AG08395 (cell line): ENCODE measurements at regions not wholly inside any gene's neighbourhood (a gene's known extent, or its start where the extent isn't known, plus 50 kb on each side); places are given as distances from the start of the nearest gene placed in this dataset.
"Not testable (repeated sequence)": the region's sequence is repeated elsewhere in the genome, so short reads cannot be mapped to it uniquely, and the experiment has no call there.

Experiments used
- DNase-seq: peaks from one replicate; pipeline ENCODE4 v3.0.0; 2012; ENCODE audit warnings: mixed read lengths, low spot score

DNA sequence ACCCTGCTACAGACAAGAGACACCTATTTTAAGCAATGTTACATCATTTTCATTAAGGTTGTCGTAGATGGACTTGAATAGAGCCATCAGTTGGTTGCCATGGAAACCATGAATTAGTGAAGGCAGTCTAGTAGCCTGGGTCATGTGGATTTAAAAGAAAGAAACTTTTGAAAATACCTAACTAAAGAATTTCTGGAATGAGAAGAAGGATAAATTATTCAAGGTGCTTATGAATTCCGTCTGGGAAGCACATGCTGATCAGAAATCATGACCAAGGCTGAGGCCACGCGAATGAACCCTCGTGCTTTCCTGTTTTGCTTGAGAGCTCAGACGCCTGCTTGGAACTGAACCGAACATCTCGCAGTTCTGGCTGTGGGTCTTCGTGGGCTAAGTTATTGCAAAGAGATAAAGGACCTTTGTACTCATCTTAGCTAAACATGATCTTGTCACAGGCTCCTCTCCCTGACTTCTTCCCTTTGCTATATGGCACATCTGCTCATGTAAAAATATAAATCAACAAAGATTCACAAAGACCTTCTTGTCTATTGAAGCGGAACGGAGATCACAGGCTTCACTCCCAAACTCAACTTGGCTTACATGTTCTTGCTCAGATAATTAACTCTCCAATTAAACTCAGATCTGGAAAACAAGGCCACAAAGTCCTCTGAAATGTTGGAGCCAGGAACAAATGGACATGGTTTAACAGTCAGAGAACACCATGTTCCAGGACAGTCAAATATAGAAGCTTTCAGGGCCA is 140.2 kb downstream of the NUFIP1 start:
- no peak for DNase-seq

DNA sequence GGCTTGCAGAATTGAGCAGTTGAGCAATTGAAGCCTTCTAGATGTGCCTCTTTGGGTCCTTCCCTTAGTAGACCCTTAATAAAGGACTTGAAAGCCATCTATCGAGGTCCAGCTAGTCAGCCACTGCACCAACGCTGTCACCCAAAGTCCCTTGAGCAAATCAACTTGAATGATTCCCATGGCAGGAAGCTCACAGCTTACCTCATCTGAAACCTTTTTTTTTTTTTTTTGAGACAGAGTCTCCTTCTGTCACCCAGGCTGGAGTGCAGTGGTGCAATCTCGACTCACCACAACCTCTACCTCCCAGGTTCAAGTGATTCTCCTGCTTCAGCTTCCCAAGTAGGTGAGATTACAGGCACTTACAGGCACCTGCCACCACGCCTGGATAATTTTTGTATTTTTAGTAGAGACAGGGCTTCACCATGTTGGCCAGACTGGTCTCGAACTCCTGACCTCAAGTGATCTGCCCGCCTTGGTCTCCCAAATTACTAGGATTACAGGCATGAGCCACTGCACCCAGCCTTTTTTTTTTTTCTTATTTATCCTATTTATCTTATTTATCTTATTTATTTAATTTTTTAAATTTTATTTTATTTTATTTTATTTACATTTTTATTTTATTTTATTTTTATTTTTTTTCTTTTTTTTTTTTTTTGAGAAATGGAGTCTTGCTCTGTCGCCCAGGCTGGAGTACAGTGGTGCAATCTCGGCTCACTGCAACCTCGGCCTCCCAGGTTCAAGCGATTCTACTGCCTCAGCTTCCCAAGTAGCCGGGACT is 143.8 kb downstream of the NUFIP1 start:
- DNase-seq = not testable (repeated sequence)

DNA sequence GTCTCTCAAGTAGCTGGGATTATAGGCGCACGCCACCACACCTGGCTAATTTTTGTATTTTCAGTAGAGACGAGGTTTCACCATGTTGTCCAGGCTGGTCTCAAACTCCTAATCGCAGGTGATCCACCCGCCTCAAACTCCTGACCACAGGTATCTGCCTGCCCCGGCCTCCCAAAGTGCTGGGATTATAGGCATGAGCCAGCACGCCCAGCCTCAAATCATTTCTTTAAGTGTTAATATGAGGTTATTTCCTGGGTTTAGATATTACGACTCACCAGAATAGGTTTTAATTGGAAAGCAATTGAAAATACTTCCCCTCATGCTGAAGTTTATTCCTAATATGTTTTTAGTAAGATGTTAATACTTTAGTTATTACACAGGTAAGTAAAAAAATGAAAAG is 144.5 kb downstream of the NUFIP1 start:
- no peak for DNase-seq

DNA sequence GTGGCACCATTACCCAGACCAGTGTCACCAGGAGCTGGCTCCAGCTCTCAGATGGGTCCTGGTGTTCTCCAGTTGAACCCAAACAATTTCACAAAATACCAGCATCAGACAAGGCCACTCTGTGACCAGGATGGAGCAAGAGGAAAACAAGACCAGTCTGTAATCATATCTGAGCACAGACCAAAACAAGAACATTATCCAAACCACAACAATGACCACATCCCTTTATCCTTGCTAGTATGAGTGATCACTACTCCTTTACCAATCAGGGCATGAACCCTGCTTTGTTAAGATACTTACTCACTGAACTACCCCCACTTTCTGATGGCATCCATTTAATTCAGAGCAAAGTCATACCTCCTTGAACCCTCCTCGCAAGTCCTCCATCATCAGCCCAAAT is 145.9 kb downstream of the NUFIP1 start:
- peak; percentile 59 for DNase-seq

DNA sequence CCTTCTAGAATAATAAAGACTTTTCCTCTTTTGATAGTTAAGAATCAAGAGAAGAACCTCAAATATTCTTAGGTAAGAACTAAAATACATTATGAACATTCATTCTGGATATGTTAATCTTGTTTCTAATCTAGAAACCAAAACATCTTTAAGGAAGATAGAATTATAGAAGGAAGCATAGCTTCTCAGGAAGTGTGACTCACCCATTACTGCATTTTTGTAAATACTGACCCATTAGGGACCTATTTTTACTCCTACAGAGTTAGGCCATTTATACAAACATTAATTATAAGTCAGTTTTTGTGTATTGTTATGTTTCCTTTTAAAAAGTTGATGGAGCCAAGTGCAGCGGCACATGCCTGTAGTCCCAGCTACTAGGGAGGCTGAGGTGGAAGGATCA is 147.1 kb downstream of the NUFIP1 start:
- DNase-seq = peak; percentile 58

DNA sequence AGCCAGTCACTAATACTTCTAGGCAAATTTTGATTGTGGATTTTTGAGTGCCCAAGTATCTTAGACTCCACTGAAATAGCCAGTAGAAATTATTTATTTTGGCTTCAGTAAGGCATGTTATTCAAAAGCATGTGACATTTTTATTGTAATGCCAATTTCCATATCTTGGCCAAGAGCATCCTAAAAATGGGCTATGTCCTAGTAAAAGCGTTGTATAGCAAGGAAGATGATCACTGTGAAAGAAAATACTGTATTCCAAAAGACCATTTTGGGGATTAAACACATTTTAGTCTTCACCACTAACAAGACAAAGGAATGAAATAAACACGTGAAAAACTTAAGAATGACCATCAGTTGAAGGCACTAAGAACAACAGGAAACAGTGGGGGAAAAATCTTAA is 149.1 kb downstream of the NUFIP1 start:
- DNase-seq = no peak

DNA sequence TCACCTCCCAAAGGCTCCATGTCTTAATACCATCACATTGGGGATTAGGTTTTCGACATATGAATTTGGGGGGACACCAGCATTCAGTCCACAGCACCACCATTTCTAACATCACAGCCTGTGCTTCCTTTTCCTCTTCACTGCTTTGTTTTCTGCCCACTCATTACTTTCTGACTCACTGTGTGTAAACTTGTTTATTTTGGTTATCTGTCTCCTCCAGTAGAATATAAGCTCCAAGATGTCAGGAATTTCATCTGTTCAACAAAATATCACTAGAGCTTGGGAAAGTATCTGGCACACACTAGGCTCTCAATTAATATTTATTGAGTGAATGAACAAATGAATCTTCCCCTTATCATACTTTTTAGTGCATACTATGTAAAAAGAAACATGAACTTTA is 152.0 kb downstream of the NUFIP1 start:
- DNase-seq = peak; percentile 41

DNA sequence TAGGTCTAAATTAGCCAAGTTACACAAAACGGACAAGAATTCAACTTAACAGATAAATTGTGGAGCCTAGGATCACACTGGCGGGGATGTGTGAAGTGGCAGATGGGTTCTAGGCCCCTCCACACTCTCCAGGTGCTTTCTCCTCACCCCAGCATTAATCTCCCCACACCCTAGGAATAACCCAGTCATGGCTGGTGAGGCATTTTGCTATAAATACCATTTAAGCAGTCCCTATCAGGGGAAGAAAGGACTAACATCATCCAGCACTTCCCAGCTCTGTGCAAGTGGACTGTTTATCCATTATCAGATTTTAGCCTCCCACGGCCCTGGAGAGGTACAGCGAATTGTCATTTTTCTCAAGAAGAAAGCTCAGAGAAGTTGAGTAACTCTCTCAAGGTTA is 154.9 kb downstream of the NUFIP1 start:
- DNase-seq = no peak

DNA sequence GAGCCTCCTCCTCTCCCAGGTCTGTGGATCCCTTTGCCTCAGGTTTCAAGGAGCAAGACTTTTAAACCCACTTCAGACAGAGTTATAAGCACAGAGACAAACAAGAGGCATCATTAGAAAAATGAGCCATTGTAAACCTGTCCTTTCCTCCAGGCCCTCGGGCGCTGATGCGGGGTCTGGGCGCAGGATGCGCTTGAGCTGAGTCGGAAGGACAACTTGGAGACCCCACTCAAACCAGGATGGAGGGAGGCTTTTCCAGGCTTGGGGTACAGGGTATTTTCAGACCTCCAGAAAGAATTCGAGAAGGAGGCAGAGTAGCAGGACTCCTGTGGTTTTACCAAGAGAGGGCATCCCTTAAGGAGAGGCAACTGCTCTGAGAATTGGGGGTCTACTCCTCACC is 155.6 kb downstream of the NUFIP1 start:
- no peak for DNase-seq

DNA sequence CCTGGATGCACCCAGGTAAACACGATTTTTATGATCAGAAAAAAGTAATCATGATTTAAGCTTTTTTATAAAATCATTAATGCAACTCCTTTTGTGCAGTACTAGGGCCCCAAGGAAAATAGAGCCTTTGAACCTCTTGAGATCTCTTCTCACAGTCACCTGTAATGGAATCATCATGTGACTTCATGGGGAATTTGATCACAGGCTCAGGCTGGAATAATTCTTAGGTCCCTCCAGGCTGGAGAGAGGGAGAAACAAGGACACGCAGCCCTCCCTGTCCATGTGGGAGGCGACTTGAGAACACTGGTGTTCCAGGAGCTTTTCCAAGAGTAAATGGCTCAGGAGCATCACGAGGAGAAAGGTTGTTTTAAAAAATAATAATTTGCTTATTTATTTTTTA is 156.1 kb downstream of the NUFIP1 start:
- DNase-seq = no peak

DNA sequence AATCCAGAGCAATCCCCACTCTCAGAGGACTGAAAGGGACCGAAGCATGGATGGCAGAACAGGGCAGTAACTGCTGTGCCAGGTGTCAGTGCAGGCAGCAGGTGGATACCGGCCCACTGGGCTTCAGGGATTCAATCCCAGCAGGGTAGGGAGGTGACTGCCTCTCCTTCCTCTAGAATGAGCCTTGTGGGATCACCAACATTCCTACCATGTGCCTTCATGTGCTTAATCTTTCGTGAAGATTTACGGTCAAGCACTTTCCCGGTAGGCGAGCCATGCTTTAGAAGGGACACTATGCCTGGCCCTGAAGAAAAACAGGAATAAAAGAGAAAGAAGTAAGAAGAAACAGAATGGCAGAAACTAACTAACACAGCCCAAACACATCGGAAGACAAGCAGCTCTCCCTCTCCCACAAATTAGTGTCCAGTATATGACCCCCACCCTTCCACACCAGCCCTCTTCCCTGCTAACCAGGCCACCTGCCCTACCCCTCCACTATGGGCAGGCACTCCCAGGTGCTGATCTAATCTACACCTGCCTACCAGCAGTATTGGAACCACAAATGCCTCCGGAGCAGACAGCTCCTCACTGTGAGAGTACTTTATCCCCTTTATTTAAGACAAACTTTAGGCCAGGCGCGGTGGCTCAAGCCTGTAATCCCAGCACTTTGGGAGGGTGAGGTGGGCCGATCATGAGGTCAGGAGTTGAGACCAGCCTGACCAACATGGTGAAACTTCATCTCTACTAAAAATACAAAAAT is 162.5 kb downstream of the NUFIP1 start:
- no peak for DNase-seq

DNA sequence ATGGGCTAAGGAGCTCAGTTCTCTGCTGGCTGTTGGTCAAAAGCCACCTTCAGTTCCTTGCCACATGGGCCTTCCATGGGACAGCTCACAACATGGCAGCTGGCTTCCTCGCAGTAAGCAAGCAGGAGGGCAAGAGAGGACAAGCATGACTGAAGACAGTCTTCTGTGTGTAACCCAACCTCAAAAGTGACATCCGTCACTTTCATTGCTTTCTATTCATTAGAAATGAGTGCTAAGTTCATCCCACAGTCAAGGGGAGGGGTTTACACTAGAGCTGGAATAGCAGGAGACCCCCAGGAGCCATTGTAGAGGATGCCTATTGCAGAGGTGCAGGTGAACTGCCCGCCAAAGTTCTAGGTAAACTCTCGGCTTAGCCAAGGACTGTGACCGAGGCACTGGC is 163.3 kb downstream of the NUFIP1 start:
- DNase-seq = no peak

DNA sequence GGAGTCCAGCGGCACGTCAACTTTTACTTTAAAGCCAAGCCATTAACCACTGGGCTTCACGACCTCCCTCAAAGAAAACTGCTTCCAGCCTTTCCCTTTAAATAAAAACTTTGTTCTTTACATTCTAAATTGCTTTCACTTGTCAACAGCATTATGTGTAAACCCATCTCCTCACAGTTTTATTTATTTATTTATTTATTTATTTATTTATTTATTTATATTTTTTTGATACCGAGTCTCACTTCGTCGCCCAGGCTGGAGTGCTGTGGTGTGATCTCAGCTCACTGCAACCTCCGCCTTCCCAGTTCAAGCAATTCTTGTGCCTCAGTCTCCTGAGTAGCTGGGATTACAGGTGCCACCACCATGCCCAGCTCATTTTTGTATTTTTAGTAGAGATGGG is 165.7 kb downstream of the NUFIP1 start:
- not testable (repeated sequence) for DNase-seq

DNA sequence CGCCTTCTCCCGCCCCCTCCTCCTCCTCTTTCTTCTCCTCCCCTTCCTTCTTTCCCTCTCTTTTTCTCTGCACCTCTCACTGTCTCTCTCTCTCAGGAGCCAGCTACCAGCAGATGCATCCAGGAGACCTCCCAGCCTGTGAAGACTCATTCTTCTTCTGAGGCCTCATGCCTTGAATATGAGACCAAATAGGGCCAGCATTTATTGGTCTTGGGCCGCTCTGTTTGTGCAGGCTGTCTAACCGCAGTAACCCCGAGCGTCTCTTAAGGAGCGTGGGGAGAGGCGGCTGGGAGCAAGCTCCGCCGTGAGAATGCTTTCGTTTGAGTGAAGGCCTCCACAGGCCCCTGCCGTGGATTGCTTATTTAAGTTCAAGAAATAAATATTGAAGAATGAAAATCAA is 167.0 kb downstream of the NUFIP1 start:
- no peak for DNase-seq

DNA sequence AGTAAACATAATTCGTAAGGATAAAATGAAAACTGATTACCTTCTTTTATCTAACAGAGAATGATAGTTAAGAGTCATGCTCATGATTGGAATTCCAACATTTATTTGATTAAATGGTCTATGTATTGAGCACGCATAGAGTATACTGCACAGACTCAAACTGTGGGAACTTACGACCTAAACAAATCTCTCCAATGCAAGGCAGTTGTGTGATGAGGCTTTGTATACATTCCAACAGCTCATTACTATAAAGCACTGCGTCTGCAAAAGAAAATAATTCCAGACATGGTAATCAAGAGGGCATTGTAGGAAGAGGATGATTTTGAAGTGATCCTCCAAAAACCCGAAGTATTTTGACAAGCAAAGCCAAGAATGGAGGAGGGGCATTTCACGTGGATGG is 169.5 kb downstream of the NUFIP1 start:
- no peak for DNase-seq

DNA sequence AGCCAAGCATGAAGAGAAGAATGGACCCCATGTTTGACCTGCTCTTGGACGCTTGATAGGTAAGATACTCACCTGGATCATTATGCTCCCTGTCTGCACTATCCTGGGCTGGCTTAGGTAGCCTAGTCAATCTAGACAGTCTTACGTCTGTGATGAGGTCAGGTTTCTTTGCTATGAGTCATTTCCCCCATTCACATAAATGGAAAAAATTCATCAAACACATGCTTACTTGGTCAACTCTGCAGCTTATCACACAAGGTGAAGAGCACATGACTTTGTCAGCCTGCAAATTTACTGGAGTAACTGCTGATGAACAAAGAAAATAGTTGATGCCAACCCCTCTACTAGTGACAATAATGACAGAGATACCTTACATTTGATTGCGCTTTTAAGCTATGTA is 170.0 kb downstream of the NUFIP1 start:
- DNase-seq = peak; percentile 45

DNA sequence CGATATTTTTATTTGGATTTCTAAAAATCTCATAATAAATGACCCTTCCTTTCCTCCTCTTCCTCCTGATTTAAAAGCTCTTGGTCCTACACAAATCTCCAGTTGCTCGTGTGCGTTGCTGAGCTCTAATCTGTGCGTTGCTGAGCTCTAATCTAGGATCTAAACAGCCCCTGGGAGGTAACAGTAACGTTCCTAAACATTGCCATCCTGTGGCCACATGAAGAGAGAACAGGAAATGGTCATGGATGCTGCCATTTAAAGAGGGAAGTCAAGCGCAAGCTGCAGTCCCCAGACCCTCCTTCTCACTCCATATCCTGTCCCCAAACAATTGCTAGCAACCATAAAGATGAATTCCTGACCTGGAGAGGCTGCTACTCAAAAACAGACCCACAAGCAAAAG is 170.8 kb downstream of the NUFIP1 start:
- DNase-seq = no peak

DNA sequence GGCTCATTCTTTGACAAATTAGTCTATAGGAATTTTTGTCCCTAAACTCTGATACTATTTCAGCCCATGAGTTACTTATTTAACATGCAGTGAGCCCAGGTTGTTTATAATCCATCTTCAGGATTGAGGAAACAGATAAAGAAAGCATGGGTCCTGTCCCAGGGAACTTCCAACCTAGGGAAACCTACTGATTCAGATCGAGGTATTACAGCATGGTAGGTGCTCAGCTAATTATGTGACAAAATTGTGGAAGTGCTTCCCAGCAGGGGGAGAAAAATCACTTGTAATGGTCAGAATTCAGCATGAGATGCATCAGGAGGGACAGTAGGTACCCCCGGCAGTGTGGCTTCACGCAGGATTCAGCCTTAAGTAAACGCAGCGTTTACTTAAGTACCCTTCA is 171.3 kb downstream of the NUFIP1 start:
- no peak for DNase-seq

DNA sequence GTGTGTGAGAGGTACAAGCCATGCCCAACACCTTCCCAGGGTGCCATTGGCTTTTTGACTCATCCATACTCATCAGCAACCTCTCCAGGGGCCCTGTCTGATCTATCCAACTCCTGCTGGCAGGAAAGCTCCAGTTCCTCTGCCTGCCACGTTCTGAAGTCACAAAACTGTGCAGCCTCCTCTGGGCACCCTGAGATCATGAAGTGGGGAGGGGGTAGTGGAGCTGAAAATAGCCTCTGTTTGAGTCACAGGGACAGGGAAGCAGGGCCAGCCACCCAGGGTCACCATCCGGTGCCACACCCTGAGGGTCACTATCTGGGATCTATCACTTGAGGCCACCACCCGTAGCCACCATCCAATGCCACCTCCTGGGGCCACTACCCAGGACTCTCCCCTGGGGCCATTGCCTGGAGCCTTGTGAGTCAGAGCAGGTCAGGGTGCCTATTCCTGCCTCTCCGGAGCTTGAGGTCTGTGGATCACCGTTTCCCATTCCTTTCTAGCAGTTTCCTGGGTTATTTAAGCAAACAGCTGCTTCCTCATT is 172.1 kb downstream of the NUFIP1 start:
- peak; percentile 25 for DNase-seq

DNA sequence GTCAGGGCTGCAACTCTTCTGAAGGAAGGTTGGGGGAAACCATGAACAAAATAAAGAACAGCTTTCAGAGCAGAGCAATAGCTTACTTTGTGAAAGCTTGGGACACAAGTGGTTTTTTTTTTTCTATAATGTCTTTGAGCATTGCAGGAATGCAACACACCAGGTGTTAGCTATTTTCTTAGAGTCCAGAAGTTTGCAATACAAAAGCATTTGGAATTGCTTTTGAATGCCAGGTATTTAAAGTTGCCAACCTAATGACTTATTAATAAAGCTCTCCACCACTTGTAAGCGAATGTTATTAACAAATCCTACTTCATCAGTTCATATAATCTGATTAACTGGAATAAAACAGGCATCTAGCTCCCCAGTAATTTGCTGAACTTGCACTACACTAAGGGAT is 172.6 kb downstream of the NUFIP1 start:
- no peak for DNase-seq

DNA sequence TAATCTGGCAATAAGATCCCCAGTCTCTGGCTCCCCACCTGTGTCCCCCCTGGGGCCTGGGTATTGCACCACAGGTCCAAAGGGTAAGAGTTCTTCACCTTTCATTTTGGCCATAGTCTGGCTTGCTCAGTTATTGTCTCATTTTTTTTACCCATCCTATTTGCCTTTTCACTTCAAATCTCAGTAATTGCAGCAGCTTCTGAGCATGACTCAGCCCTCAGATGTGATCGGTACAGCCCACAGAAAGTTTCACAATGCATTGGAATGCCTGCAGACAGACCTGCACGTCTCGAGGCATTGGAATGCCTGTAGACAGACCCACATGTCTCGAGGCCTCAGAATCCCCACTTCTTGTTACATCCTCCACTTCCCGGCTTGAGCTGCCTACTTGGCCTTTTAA is 173.6 kb downstream of the NUFIP1 start:
- DNase-seq = peak; percentile 95

DNA sequence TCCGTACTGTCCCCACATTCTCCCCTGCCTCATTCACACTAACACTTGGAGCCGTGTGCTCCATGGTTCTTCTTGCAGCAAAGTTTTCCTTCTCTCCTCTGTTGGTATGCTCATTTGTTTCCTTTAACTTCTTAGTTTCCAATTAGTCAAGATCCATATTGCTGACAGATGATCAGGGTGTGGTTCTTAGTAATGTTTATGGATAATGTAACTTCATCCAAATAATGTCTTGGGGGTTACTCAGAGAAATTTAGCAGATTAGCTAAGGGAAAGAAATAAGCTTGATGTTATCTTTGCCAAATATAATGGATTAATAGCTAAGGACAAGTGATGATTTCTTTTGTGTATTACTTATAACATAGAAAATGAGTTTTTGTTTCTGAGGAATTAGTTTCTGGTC is 174.4 kb downstream of the NUFIP1 start:
- no peak for DNase-seq

DNA sequence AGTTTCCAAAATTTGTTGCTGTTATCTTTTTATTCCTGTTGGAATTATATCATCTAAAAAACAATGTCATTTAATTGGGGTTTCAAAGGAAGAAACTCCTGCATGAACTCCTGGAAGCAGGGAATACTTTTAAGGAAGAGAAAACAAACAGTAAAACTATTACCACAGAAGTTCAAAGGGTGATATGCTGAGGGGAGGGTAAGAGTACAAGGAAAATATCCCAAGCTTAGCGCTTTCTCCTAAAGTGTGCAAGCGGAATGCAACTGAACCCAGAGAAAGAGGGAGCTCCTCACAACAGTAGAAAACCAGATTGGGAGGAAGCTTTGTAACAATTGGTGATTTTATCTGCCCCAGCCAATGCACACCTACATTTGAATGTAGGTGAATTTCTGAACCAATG is 175.1 kb downstream of the NUFIP1 start:
- no peak for DNase-seq
